Fibroblast of lung (primary cell): ENCODE measurements at regions not wholly inside any gene's neighbourhood (a gene's known extent, or its start where the extent isn't known, plus 50 kb on each side); places are given as distances from the start of the nearest gene placed in this dataset.

Source experiments
- EZH2 ChIP-seq: IDR thresholded peaks from 2 replicates; pipeline ENCODE4 v1.5.1; 2012; ENCODE audit warnings: low read length, control low read depth, mild to moderate bottlenecking; ENCODE audit errors: missing control alignments
- TF ChIP-seq, protein P1 (sequence below), 2 donors: IDR thresholded peaks in 1 of 2; conservative IDR thresholded peaks in 1 of 2; 1 replicate in 1 of 2; 2 replicates in 1 of 2; pipeline ENCODE4 v1.5.1; 2011 to 2012; ENCODE audit warnings: low read length in 2 of 2, control low read depth in 1 of 2, inconsistent platforms in 1 of 2, low read depth in 1 of 2, mild to moderate bottlenecking in 1 of 2

DNA sequence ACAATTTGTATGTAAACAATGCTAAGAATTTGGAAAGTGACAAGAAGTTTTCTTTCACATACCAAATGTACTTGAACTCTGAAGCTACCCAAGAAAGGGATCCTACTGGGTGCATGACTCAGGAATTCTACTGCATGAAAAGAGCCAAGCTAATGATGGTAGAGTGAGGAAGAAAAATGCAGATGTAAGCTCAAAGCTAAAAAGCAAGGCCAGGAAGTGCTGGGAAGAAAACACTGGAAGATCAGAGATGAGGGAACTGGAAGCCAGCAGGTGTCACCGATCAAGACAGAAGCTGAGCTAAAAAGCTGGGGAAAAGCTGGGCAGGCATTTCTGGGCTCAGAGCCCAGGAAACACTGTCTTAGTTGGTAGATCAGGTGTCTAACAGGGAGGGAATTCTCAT lies 449.1 kb downstream of the NKX6-1 start:
- TF ChIP-seq, protein P1, sequence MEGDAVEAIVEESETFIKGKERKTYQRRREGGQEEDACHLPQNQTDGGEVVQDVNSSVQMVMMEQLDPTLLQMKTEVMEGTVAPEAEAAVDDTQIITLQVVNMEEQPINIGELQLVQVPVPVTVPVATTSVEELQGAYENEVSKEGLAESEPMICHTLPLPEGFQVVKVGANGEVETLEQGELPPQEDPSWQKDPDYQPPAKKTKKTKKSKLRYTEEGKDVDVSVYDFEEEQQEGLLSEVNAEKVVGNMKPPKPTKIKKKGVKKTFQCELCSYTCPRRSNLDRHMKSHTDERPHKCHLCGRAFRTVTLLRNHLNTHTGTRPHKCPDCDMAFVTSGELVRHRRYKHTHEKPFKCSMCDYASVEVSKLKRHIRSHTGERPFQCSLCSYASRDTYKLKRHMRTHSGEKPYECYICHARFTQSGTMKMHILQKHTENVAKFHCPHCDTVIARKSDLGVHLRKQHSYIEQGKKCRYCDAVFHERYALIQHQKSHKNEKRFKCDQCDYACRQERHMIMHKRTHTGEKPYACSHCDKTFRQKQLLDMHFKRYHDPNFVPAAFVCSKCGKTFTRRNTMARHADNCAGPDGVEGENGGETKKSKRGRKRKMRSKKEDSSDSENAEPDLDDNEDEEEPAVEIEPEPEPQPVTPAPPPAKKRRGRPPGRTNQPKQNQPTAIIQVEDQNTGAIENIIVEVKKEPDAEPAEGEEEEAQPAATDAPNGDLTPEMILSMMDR (conservative IDR thresholded peaks at IDR 0.05 in 1 of 2, IDR thresholded peaks at IDR 0.05 in 1 of 2; ENCODE audit: low read depth in 1 of 2, low read length in 2 of 2) = no peak
- no peak for TF ChIP-seq EZH2
